Kidney glomerular epithelial cell (primary cell): ENCODE measurements at regions not wholly inside any gene's neighbourhood (a gene's known extent, or its start where the extent isn't known, plus 50 kb on each side); places are given as distances from the start of the nearest gene placed in this dataset.

Experiments used
- DNase-seq: peaks from one replicate; lab custom pipeline; 2025; lab: John Stamatoyannopoulos, UW

DNA sequence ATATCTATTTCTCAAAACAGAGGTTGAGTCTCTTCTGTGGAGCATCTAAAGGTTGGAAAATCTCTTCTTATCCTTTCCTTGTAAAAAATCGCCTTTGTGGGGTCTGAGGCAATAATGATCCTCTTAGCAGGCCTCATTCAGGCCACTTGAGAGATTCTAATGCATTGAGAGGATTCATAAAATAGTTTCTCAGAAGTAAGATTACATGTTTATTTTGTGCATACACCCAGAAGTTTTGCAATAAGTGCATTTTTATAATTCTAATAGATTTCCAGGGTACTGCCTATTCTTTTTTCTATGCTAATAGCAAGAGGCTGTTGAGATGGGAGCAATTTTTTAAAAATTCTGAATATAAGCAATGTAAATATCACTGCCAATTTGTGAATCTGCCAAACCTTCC, 342.2 kb upstream of the KLF12 start:
- no peak for DNase-seq

DNA sequence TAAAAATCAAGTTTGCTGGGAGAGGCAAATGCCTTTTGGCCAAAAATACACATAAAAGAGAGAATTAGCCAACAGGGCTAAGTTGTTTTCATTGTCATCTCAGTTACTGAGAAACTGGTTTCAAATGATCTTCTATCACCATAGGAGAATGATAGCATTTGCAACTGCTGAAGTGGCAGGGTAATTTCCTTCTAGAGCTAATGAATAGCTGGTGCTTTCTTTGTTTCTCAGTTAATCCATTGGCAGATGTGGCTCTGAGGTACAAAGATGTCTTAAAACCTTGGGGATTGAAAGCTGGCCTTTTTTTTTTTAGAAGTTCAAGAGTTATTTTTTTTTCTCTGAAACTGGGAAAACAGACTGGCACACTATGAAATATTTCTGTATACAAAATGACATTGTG, 332.7 kb upstream of the KLF12 start:
- no peak for DNase-seq

DNA sequence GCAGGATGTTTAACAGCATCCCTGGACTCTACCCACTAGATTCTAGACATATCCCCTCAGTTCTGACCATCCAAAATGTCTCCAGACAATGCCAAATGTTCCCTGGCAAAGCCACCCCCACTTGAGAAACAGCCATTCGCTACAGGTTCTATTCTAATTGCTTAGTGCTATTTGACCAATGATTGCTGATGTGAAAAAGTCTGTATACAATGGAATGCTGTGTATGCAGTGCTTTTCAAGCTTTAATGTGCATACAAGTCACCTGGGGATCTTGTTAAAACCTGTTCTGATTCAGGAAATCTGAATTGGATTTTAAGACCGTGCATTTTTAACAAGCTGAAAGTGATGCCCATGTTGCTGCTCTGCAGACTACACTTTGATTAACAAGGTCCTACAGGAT, 331.8 kb upstream of the KLF12 start:
- DNase-seq, result no peak

GRCh38 chr13:74465271-74465670, 331.1 kb upstream of the KLF12 start:
- no peak for DNase-seq

GRCh38 chr13:74464670-74465069, 330.5 kb upstream of the KLF12 start:
- DNase-seq, result no peak

- no peak for DNase-seq
Measured at GRCh38 chr13:74461011-74461410, 326.8 kb upstream of the KLF12 start.

DNA sequence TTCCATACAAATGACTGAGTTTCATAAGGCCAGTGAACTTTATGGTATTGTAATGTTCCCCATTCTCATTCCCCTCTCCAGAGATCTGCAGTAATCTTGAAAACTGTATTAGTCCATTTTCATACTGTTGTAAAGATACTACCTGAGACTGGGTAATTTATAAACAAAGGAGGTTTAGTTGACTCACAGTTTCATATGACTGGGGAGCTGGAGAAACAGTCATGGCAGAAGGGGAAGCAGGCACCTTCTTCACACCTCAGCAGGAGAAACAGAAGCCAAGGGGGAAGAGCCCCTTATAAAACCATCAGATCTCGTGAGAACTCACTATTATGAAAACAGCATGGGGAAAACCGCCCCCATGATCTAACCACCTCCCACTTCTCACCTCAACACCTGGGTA, 318.7 kb upstream of the KLF12 start:
- DNase-seq, result no peak

DNA sequence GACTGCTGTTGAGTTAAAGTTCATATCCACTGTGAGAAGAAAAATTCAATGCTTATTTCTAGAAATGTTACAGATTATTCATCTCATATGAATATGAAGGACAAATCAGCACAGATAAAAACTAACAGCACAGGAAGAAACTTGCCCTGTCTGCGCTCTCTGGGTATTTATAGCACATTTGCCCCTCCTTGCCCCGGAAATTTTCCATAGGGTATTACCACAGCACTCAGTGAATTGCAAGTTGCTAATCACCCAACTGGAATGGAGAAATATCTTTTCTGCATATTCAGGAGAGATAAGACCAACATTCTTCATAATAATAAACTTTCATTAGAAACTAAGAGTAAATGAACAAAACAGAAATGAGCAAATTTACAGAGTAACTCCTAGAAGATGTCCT, 318.0 kb upstream of the KLF12 start:
- no peak for DNase-seq

- no peak for DNase-seq
Measured at GRCh38 chr13:74450964-74451363, 316.8 kb upstream of the KLF12 start.

DNA sequence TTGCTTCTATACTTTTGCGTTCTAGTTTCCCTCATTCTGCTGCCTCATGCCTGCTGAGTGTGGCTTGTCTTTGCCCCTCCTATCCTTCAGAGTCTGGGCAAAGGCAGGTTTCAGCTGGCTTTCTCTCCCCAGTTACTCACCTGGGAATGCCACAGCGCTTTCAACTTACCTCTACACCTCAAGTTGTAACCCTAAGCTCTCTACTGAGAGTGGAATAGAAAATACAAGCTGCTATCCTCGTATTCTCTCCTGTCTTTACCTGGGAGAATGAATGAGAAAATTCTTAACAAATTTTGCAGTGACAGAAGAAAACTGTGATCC, 316.3 kb upstream of the KLF12 start:
- no peak for DNase-seq

DNA sequence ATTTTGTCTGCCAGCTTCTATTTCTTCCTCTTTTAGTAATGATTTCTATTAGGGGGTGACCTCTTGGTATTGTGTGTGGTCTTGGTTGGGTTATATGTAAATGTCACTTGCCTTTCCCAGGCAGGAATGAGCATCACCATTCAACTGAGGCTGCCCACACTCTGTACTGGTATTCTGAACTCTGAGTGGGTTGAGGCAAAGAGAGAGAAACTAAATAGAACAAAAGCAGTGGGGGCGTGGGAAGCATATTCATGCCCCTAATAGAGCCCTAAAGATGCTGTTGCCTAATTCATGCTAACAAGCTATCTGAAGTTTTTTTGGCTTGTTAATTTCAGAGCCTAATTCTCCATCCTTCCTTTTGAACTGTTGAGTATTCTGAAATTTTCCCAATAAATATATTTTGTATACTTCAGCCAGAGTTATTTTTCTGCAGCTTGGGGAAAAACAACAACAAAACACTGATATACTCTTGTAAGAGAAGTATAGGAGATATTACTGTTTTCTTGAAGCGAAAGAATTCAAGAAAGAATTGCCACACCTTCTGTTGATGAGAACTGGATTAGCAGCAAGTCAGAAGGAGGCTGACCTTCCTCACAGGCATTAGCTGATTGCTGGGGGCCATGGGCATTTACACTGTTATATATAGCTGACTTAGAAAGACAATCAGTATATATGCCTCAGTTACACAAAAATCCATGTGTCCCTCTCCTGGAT, 315.8 kb upstream of the KLF12 start:
- DNase-seq, result no peak

GRCh38 chr13:74444864-74445479, 310.8 kb upstream of the KLF12 start:
- DNase-seq, result no peak

DNA sequence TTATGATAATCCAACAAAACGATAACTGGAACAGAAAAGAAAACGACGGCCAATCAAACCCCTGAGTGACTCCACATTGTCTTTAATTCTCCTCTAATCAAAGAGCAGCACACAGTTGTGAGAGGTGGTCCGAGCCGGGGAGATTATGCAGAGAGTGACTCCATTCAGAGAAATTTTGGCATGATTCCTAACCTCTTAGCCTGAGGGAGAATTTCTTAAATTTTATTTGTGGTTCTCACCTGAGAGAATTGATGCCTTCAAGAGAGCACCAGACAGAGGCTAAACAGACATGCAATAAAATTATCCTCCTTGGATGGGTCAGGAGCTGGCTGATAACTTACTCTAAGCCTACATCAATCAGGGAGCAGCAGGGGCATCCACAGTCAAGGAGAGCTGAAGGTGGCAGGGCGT, 310.0 kb upstream of the KLF12 start:
- DNase-seq, result no peak

DNA sequence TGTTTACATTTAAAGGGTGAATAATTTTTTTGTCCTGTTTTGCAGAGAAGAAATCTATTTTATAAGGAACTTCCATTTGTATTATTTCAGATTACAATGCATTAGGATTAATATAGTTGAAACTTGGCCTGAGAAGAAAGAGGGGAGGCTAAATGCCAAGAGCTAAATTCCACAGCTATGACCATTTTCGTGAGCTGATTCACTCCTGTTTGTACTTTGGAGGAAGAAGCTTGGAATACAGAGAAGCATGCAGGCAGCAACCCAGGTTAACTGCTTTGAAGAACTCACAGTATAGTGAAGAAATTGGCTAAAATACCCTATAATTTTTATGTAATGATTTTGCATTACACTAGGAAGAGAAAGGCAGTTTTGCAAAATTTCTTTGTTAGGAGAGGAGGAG, 309.4 kb upstream of the KLF12 start:
- DNase-seq, result peak; percentile 49

- no peak for DNase-seq
Measured at GRCh38 chr13:74442751-74443150, 308.5 kb upstream of the KLF12 start.

DNA sequence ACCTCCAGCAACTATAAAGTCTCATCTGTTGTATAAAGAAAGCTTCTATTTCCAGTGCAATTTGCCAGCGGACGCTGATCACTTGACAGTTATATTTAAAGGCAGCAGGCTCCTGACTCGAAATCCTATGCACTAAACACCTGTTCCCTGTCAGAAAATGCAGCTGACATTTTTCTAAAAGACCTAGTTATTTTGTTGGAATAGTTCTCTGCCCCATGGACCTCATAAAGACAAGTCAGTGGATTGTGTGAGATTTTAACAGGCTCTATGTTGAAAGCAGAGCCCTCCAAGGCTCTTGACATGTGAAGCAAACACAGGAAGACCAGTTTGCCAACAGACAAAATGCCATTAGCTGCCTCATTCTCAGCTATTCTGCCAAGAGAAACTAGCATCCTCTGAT, 304.7 kb upstream of the KLF12 start:
- no peak for DNase-seq

GRCh38 chr13:74434782-74435181, 300.6 kb upstream of the KLF12 start:
- no peak for DNase-seq

- no peak for DNase-seq
Measured at GRCh38 chr13:74424455-74424854, 290.3 kb upstream of the KLF12 start.

DNA sequence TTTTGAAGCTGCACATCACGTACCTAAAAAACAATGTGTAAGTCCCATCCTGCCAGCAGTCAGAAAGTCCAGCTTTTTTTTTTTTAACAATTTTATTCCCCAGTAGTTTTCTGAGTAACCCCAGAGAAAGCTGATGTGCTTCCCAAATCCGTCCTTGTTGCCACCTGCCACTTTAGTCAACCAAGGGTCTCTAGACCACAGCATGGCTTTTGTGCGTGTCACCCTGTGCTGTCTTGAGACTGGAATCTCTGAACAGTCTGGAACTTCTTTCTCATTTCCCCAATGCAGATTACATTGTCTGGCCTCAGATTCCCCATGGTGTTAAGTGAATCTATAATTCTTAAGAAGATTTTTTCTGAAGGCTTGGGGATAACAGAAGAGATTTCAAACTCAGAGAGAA, 289.2 kb upstream of the KLF12 start:
- no peak for DNase-seq

DNA sequence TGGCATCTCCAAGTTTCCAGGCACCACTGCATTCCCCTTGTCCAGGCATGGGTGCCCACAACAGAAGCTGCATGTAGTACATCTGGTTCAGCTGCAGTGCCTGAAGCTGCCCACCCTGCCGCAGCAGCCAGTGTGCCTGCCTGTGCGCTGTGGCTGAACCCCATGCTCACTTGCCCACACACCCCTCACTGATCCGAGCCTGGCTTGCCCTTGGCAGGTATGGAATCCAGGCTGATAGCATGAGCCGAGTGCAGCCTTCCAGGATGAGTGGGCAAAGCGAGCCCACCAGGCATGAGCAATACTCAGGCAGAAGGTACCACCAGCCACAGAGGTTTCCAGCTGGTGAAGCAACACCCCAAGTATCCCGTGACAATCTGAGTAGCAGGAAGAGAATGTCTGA, 280.3 kb upstream of the KLF12 start:
- DNase-seq, result no peak

- DNase-seq, result no peak
Measured at GRCh38 chr13:74413482-74413881, 279.3 kb upstream of the KLF12 start.

GRCh38 chr13:74409551-74409950, 275.3 kb upstream of the KLF12 start:
- DNase-seq, result no peak

DNA sequence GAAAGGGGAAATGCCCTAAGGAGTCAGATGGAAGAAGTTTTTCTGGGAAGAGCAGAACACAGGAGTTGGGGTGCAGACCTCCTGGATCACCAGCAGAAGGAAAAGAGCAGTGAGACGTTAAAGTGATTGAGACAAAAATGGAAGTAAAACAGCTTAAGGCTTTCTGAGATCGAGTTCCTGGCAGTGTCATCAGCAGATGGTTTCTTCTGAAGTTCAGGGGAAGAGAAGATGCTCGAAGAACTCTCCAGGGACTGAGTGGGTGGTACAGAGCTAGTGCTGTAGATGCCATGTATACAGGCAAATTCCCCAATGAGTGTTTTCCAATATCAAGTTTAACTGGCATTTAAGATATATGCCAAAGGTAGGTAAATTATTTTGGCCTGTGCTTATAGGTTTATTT, 272.2 kb upstream of the KLF12 start:
- DNase-seq, result no peak

- no peak for DNase-seq
Measured at GRCh38 chr13:74398599-74398998, 264.4 kb upstream of the KLF12 start.
